GM21619 (cell line): ENCODE measurements at regions not wholly inside any gene's neighbourhood (a gene's known extent, or its start where the extent isn't known, plus 50 kb on each side); places are given as distances from the start of the nearest gene placed in this dataset.
A peak's percentile ranks its signal among the peaks of the same experiment; 100 is the strongest.
"Not testable (repeated sequence)": the region's sequence is repeated elsewhere in the genome, so short reads cannot be mapped to it uniquely, and the experiment has no call there.

Experiments used
- ATAC-seq: cut with Tn5 transposase; IDR thresholded peaks from one replicate; pipeline ENCODE4 v1.9.1; 2021; ENCODE audit not compliant: unreplicated experiment

DNA sequence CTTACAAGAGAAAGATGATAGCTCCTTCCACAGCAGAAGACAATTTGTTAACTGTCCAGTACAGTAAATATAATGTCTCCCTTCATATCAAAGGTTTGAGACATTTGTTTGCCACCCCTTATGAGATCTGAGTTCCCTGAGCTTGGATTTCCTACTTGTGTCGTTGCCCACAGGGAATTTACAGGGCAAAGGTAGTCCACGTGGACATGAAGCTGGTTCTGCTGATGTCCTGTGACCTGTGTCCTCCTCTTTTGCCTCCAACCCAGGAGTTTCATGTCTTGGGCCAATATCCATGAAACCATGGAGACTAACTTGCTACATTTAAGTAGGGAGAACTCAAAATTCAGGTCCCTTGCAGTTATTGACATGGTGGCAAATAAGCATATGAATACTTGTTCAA is 172.2 kb upstream of the KCTD7 start:
- ATAC-seq = not testable (repeated sequence)

DNA sequence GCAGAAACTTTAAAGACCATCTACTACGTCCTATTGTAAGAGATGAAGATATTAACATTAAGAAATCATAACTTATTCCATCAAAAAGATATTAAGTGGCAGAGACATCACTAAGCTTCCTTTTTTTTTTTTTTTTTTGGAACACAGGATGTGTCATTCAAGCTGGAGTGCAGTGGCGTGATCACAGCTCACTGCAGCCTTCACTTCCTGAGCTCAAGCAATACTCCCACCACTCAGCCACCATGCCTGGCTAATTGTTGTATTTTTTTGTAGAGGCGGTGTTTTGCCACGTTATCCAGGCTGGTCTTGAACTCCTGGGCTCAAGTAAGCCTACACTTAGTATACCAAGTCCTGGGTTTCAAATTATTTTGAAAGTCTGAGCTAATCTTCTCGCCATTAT is 169.7 kb upstream of the KCTD7 start:
- ATAC-seq = not testable (repeated sequence)

GRCh38 chr7:66459783-66460413 is 168.8 kb upstream of the KCTD7 start:
- ATAC-seq = not testable (repeated sequence)

- ATAC-seq = no peak
Measured at GRCh38 chr7:66460921-66461361, 167.7 kb upstream of the KCTD7 start.

DNA sequence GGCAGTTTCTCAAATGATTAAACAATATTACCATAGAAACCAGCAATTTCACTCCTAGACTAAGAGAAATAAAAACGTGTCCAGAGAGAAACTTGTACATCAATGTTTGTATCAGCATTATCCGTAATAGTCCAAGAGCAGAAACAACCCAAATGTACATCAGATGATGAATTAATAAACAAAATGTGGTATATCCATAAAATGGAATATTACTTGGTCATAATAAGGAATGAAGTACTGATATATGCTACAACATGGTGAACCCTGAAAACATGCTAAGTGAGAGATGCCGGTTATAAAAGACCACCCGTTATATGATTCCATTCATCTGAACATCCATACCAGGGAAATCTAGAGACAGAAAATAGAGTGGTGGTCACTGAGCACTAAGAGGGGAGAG is 167.3 kb upstream of the KCTD7 start:
- ATAC-seq = not testable (repeated sequence)

GRCh38 chr7:66462831-66463230 is 165.8 kb upstream of the KCTD7 start:
- not testable (repeated sequence) for ATAC-seq

GRCh38 chr7:66464059-66464458 is 164.6 kb upstream of the KCTD7 start:
- ATAC-seq = no peak

- no peak for ATAC-seq
Measured at GRCh38 chr7:66466081-66466600, 162.5 kb upstream of the KCTD7 start.

DNA sequence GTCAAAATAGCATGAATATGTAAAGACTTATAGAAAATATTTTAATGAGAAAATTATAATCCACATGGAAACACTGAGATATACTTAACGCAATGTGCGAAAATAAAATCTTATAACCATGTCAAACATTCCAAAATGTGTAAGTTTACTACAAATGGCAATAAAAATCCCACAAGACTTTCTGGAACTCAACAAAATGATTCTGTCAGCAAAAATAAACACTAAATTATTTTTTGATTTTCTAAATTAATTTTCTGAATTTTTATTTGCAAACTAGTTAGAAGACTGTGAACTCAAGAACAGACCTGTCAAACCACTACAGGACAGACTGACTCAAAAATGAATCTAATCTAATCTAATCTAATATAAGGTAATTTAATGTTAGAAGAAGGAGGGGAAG is 160.8 kb upstream of the KCTD7 start:
- ATAC-seq = no peak

DNA sequence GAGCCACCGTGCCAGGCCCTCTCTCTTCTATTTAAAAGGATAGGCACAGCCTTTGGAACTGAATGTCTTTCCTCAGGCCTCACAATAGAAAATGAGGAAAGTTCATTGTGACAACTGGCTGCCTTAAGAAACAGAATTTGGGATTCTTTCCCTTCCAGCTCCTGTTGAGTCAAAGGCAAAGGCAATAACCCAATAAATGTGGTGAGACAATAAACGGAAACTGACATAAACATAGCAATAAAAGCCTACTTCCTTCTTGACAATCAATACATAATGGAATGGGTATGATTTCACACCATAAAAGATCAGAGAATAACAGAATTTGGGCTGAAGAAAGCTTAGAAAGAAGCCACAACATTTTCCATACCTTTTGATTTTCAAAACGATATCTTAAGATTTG is 155.6 kb upstream of the KCTD7 start:
- not testable (repeated sequence) for ATAC-seq

GRCh38 chr7:66474441-66474840 is 154.2 kb upstream of the KCTD7 start:
- ATAC-seq = no peak

DNA sequence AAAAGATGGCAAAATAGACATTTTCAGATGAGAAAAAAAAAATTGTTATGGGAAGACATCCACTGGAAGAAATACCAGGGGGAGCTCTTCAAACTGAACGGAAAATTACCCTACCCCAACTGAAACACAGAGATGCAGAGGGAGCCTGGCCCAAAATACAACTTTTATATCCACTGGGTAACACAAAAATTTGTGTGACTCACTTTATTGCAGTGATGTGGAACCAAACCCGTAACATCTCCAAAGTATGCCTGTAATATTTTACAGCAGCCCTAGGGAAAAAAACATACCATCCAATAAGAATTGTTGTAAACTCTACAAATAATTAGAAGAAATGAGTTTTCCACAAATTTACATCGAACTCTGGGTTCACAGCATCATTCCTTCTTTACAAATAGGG is 152.6 kb upstream of the KCTD7 start:
- ATAC-seq = not testable (repeated sequence)

DNA sequence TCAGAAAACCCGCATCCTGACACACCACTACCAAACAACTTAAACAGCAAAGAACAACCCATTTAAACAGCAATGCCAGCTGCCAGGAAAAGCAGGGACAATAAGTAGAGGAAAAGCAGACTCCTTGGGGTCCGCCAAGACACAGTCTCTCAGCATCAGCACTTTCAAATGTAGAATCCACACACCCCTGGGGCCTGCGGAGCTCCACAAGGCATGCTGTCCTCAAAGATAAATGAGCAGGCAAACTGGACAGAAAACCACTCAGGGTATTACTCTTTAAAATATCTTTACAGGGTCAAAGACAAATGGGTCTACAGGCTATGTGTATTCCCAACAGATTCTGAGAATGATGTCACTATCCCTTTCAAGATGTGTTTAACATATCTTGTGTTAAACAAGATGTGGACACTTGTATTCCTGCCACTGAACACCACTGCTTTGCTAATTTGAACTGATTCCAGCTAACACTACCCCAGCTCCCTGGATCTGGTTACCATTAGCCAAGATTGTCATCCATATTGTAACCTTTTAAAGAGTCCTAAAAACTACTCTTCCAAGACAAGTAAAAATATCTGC is 150.8 kb upstream of the KCTD7 start:
- ATAC-seq = not testable (repeated sequence)

GRCh38 chr7:66481229-66481628 is 147.5 kb upstream of the KCTD7 start:
- ATAC-seq = not testable (repeated sequence)

- not testable (repeated sequence) for ATAC-seq
Measured at GRCh38 chr7:66489065-66489464, 139.6 kb upstream of the KCTD7 start.

- ATAC-seq = not testable (repeated sequence)
Measured at GRCh38 chr7:66489741-66490140, 138.9 kb upstream of the KCTD7 start.

GRCh38 chr7:66490979-66491378 is 137.7 kb upstream of the KCTD7 start:
- not testable (repeated sequence) for ATAC-seq

- ATAC-seq = not testable (repeated sequence)
Measured at GRCh38 chr7:66492405-66492804, 136.3 kb upstream of the KCTD7 start.

DNA sequence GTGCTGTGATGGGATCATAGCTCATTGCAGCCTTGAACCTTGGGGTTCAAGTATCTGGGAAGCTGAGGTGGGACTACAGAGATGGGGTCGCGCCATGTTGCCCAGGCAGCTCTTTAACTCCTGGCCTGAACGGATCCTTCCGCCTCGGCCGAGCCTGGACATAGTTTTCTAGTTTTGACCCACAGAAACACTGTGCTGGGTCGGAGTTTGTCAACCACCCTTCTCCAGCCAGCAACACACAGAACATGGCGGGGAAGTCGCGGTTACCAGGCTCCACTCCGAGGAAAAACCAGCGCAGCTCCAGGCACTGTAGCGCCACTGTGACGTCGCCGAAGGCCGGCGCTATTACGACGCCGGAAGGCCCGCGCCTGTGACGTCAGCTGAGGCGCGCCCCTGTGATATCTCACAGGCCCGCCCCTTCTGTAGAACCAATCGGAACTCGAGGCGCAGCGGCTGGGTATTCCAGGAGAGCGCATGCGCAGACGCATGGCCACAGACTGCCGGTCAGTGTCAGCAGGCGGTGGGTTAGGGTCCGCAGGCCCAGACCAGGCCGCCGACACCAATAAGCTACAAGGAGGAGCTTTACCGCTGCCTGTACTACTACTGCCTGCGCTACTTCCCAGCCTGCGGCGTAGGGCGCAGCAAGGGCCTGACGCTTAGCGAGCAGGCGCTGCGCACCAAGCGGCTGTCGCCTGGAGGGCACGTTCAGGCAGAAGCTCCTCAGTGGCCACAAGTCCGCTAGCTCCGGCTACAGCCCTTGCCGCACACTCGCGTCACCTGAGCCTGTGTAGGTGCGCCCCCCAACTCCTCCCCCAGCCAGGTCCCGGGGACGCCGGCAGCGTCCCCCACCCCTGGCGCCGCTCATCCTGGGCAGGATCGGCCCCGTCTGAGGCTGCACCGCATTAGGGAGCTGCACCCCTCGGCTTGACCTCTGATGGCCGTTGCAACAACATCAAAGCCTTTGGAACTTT is 135.2 kb upstream of the KCTD7 start:
- peak; percentile 95 for ATAC-seq

DNA sequence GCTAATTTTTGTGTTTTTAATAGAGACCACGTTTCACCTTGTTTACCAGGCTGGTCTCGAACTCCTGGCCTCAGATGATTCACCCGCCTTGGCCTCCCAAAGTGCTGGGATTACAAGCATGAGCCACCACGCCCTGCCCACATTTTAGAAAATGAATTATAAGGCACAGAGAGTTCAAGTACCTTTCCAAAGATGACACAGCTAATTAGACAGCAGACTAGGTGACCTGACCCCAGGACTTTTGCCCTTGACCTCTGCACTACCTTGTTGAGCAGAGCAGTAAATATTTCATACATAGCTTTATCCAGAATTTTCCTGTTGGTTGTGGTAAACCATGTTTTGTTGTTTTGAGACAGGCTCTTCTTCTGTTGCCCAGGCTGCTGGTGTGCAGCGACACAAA is 131.3 kb upstream of the KCTD7 start:
- ATAC-seq = no peak

- ATAC-seq = no peak
Measured at GRCh38 chr7:66500087-66500486, 128.6 kb upstream of the KCTD7 start.
